ENCODE measurements at regions not wholly inside any gene's neighbourhood (a gene's known extent, or its start where the extent isn't known, plus 50 kb on each side); places are given as distances from the start of the nearest gene placed in this dataset.

DNA sequence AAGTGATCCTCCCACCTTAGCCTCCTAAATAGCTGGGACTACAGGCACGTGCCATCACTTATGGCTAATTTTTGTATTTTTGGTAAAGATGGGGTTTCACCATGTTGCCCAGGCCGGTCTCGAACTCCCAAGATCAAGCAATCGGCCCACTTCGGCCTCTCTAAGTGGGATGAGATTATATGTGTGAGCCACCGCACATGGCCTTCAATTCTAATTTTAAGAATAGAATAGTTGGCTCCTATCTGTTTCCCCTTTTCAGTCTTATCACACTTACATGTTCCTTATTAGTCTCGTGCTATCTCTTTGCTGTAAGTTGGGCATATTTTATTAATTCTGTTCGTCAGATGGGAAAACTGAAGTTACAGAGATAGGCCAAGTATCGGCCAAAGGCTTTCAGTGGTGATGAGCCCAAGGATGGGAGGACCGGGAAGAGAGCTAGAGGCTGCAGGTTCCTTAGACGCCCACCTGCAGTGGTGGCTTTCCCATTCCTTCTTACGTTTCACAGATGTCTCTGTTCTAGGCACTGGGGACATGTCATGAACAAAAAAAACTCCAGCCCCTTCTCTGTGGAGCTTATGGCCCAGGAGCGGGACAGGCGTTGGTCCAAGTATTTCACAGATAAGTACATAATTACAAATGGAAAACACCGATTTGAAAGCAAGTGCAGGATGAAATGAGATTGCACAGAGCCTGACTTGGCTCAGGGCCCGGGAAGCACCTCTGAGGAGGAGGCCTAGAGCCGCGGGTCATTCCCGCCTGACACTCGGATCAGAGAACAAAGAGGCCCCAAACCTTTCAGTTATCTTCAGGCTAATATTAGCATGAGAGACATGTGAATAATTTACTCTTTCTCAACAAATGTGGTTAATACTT is 91.1 kb upstream of the KLF13 start:
- TF ChIP-seq, protein P1, sequence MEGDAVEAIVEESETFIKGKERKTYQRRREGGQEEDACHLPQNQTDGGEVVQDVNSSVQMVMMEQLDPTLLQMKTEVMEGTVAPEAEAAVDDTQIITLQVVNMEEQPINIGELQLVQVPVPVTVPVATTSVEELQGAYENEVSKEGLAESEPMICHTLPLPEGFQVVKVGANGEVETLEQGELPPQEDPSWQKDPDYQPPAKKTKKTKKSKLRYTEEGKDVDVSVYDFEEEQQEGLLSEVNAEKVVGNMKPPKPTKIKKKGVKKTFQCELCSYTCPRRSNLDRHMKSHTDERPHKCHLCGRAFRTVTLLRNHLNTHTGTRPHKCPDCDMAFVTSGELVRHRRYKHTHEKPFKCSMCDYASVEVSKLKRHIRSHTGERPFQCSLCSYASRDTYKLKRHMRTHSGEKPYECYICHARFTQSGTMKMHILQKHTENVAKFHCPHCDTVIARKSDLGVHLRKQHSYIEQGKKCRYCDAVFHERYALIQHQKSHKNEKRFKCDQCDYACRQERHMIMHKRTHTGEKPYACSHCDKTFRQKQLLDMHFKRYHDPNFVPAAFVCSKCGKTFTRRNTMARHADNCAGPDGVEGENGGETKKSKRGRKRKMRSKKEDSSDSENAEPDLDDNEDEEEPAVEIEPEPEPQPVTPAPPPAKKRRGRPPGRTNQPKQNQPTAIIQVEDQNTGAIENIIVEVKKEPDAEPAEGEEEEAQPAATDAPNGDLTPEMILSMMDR (IDR thresholded peaks at IDR 0.05; ENCODE audit: extremely low read depth in 1 of 2, insufficient read depth in 1 of 2, low read depth in 1 of 2, low read length in 2 of 2), result no peak
- TF ChIP-seq POLR2A (IDR thresholded peaks at IDR 0.05; ENCODE audit: low read depth, low read length), result no peak
- TF ChIP-seq, protein P2, sequence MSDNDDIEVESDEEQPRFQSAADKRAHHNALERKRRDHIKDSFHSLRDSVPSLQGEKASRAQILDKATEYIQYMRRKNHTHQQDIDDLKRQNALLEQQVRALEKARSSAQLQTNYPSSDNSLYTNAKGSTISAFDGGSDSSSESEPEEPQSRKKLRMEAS (IDR thresholded peaks at IDR 0.05; ENCODE audit: insufficient read depth, insufficient read length), result no peak
- no peak for TF ChIP-seq POLR2AphosphoS5 (IDR thresholded peaks at IDR 0.05; ENCODE audit: insufficient read depth, low read depth, low read length)
- no peak for TF ChIP-seq EZH2 (IDR thresholded peaks at IDR 0.05; ENCODE audit: borderline replicate concordance, low read depth, low read length, severe bottlenecking)
- no peak for TF ChIP-seq GATA2 (IDR thresholded peaks at IDR 0.05; ENCODE audit: insufficient read depth, insufficient read length, low read depth, low read length)
- no peak for TF ChIP-seq JUN (IDR thresholded peaks at IDR 0.05; ENCODE audit: borderline replicate concordance, insufficient read depth, insufficient read length, low read depth)
- TF ChIP-seq MYC (IDR thresholded peaks at IDR 0.05; ENCODE audit: low read depth, low read length), result no peak
